ENCODE measurements at regions not wholly inside any gene's neighbourhood (a gene's known extent, or its start where the extent isn't known, plus 50 kb on each side); places are given as distances from the start of the nearest gene placed in this dataset.

DNA sequence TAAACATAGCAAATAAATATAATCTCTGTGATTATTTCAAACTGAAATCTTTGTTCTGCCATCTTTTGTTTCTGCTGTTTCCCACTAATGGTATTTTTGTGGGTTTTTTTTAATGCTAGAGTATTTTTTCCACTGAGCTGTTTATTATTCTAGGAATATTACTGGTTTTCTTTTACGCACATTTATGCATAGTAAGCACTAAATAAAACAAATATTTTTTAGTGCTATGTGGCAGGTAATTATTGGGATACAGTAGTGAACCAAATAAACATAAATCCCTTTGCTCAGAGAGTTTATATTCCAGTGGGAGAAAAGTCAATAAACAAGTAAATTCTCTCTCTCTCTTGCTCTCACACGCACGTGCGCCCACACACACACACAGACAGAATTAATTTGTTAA lies 397.4 kb downstream of the PRDM5 start:
- TF ChIP-seq, protein P1, sequence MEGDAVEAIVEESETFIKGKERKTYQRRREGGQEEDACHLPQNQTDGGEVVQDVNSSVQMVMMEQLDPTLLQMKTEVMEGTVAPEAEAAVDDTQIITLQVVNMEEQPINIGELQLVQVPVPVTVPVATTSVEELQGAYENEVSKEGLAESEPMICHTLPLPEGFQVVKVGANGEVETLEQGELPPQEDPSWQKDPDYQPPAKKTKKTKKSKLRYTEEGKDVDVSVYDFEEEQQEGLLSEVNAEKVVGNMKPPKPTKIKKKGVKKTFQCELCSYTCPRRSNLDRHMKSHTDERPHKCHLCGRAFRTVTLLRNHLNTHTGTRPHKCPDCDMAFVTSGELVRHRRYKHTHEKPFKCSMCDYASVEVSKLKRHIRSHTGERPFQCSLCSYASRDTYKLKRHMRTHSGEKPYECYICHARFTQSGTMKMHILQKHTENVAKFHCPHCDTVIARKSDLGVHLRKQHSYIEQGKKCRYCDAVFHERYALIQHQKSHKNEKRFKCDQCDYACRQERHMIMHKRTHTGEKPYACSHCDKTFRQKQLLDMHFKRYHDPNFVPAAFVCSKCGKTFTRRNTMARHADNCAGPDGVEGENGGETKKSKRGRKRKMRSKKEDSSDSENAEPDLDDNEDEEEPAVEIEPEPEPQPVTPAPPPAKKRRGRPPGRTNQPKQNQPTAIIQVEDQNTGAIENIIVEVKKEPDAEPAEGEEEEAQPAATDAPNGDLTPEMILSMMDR (IDR thresholded peaks at IDR 0.05) = no peak
- TF ChIP-seq POLR2AphosphoS5 (IDR thresholded peaks at IDR 0.05; ENCODE audit: insufficient read depth in 1 of 2, low read depth in 1 of 2) = no peak
